SKM-1 (cell line): ENCODE measurements at regions not wholly inside any gene's neighbourhood (a gene's known extent, or its start where the extent isn't known, plus 50 kb on each side); places are given as distances from the start of the nearest gene placed in this dataset.
"Not testable (repeated sequence)": the region's sequence is repeated elsewhere in the genome, so short reads cannot be mapped to it uniquely, and the experiment has no call there.

ENCODE experiments used
- DNase-seq: peaks from one replicate; lab custom pipeline; 2025; ENCODE audit not compliant: unreplicated experiment; lab: John Stamatoyannopoulos, UW

DNA sequence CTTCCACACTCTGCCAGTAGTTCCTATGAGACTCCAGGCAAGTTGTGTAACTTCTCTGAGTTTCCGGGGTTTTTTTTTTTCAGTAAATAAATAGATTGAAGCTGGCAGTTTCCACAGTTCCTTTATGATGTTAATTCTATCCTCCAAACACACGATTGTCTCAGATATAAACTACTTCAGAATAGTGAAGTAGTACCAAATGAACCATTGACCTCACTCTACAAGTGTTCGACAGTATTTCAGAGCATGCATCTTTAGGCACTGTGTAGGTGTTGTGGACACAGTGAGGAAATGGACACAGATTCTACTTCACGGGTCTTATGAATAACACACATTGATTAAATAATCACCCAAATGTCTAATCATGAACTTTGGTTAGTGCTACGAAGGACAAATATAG is 136.1 kb upstream of the IGSF10 start:
- no peak for DNase-seq

DNA sequence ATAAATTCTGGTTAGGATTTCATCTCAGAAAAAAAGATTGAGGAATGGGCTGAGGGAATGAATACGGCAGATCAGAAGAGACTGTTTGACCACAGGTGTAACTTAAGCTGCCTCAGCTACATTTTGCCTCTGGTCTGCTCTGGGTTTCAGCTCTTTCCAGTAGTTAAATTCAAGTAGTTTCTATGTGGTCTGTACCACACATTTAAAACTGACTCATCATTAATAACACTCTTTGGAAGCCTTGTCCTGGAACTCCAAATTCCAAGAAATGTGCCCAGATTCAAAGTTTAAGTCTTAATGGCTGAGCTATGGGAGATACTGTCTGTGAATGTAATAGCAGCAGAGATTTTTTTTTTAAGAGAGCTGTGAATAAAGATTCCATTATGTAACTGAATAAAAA is 133.1 kb upstream of the IGSF10 start:
- DNase-seq, result no peak

DNA sequence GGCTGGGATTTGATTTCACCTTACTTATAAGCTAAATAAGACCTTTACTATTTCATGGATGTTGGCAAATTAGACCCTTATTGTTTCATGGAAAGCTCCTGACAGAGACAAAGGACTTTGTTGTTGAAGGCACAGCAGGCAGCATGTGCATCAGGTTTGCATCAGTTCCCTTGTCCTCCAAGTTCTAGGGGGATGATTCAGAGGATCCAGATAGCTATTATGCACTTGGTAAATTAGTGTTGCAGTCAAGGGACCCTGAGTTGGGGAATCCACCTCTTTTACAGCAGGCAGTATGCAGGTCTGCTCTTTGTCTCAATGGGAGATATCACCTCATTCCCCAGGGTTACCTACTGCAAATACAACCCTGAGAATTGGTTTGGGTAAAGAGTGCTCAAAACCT is 131.4 kb upstream of the IGSF10 start:
- DNase-seq, result no peak

DNA sequence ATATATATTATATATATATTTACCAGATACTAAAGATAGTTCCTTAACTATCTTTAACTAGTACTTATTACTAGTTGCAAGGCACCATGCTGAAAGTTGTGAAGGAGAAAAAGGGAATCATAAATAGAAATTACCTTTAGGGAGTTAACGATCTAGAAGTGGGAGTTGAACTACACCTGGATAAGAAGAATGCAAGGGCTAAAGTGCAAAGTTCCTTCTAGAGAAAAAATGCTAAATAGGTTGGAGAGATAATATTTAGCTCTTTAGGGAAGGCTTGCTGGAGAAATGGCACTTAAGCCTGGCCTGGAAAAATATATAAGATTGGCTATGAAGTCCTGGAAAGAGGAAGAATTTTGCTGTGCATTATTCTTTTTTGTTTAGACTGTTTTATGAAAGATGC is 130.6 kb upstream of the IGSF10 start:
- no peak for DNase-seq

DNA sequence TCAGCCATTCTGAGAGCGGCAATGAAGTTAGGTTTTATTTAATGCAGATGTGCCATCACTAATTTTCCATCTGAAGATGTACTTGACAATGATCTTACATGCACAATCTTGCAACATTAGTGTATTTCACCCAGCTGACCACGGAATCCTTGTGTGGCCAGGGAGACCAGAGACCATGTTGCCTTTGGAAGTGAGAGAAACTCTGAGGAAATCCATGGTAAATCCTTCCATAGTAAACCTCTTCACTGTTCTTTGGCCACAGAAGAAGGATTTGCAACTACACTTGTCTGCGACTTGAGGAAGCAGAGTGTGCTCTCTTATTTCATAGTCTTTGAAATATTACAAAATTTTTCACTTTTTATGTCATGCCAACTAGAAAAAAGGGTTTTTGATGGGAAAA is 128.4 kb upstream of the IGSF10 start:
- DNase-seq, result no peak

DNA sequence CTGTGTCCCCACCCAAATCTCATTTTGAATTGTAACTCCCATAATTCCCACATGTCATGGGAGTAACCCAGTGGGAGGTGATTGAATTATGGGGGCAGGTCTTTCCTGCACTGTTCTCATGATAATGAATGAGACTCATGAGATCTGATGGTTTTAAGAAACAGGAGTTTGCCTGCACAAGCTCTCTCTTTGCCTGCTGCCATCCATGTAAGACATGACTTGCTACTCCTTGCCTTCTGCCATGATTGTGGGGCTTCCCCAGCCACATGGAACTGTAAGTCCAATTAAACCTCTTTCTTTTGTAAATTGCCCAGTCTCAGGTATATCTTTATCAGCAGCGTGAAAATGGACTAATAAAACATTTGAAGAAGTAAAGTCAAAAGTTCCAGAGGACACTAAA is 126.8 kb upstream of the IGSF10 start:
- not testable (repeated sequence) for DNase-seq

DNA sequence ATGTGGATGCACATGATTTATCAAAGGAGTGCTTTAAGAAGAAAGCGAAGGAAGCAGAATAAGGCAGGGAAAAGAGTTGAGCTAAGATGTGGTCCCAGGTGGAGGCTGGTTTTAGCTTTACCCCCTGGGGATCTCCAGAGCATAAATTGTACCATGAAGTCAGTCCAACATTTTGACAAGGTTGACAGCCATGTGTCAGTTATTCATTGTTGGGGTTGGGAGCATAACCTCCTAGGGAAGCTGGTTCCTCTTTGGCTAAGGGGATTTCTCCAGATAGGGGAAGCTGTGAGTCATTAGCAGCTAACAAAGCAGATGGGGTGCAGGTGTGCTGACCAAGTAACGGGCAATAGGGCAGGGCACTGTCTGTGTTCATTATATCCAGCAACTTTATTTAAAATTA is 123.7 kb upstream of the IGSF10 start:
- no peak for DNase-seq

DNA sequence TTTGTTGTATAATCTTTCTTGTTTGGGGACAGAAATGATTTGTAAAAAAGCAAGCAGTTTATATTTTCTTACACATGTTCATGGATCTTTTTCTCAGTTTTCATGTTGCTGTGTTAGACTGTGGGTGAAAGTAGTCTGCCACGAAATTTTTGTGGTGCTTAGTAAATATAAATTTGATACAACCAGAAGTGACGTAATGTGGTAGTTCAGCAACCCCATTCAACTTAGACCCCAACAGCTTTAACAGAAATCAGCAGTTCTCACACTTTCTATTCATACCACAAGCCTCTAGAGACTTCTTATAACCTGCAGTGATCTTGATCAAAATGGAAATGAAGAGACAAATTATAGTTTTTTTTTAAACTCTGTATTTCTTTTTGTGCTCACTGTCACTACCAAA is 120.2 kb upstream of the IGSF10 start:
- DNase-seq, result no peak

DNA sequence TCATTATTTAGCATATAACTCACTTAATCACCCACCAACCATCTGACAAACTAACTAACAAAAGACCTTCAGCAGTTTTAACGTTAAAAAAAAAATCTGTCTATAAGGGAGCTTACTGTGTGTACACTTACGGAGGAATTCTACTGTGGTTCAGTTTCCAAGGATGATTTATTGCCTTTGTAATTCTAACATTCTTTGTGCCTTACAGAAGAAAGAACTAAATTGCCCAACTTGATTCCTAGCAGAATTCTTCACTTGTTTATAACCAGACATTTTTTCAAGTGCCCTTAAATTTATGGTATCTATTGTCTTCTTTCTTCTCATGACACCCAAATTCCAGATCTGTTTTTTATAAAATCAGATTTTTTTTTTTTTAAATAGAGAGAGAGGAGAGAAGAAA is 119.7 kb upstream of the IGSF10 start:
- no peak for DNase-seq

DNA sequence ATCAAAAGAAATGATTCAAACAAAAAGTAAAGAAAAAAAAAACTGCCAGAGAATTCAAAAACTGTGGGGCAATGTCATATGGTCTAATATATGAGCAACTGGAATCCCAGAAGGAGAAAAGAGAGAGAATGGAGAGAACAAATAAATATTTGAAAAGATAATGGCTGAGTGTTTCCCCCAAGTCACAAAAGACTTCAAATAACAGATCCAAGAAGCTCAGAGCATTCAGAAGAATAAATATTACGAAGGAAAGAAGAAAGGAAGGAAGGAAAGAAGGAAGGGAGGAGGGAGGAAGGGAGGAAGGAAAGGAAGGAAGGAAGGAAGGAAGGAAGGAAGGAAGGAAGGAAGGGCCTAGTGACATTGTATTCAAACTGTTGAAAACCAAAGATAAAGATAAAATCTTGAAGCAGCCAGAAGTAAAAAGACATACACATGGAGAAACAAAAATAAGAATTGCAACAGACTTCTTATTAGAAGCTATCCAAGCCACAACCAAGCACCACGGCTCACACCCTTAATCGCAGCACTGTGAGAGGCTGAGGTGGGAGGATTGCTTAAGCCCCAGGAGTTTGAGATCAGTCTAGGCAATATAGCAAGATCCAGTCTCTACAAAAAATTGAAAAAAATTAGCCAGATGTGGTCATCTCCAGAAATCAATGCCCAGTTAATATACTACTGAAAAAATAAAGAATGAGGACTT is 118.9 kb upstream of the IGSF10 start:
- no peak for DNase-seq

DNA sequence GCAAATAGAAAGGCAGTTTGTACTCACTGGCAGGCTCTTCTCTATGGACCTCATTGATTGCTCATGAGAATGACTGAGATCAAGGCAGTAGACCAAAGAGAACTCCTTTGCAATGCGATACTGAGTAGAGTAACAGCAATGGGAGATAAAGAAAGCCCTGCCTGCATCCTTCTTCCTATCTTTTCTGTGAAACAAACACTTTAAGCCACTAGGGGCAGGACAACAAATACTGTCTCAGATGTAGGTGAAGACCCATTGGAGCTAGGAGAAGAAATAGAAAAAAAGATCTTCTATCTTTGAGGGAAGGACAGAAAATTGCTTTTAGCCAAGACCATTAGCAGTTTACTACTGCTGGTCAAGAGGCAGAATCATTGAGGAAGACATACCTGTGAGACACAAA is 117.6 kb upstream of the IGSF10 start:
- DNase-seq, result no peak

DNA sequence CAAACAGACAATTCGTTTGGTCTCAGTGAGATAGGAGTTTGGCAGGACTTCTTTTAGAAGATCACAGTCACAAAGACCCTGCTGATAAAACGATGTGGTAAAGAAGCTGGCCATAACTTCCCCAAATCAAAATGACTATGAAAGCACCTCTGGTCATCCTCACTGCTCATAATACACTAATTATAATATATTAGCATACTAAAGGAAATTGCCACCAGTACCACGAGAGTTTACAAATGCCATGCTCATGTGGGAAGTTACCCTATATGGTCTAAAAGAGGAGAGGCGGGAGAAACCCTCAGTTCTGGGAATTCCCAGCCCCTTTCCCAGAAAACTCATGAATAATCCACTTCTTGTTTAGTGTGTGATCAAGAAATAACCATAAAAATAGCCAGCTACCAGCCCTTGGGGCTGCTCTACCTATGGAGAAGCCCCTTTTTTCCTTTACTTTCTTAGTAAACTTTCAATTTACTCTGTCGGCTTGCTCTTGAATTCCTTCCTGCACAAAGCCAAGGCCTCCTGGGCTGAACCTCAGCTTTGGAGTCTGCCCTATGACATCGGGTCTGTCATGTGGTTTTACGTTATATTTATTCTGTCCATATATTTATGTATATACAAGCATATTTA is 115.8 kb upstream of the IGSF10 start:
- DNase-seq, result no peak

DNA sequence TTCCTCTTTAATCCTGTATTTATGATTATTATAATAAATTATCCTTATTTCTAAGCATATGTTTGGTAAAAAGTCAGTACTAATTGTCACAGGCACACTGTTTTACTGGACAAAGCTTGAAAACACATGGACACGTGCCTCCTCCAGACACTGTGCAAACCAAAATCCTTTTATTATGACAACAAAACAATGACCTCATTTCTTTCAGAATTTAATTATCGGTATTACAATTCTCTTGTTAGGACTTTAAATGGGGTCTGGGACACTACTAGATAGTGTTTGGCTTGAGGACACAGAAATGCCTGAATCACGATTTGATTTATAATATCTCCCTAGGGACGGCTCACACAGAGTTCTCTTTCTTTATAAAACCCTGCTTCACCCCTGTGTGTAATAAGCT is 107.3 kb upstream of the IGSF10 start:
- DNase-seq, result no peak

DNA sequence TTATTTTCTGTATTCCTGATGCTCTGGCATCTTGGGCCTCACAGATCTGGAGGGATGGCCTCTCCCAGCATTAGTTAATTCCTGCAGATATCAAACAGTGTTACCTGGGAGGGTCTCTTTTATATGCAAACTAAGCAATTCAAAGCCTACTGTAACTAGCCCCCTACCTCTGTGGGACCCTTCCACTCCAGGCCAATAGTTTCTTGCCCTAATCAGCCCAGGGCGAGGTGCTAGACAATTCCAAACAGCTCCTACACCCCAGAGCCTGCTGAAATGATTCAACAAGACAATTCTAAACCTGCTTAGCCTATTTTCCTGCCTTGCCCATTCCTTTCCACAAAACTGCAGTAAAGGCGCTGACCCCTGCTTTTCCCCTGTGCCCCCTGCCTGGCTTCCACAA is 106.6 kb upstream of the IGSF10 start:
- DNase-seq, result no peak

DNA sequence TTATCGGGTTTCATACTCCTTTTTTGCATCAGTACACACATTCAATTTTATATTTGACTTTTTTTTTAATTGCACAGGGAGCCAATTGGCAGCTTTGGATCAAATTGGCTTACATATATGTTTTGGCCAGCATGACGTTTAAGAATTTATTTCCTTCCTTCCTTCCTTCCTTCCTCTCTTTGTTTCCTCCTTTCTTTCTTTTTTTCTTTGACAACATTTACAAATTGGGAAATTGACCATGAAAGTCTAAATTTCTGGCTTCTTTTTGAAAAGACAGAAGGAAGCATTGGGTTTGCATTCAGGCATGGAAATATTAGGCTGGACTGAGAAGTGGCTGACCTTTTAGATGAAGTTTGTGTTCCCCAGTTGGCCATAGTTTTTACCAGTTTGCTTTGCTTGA is 103.4 kb upstream of the IGSF10 start:
- no peak for DNase-seq

DNA sequence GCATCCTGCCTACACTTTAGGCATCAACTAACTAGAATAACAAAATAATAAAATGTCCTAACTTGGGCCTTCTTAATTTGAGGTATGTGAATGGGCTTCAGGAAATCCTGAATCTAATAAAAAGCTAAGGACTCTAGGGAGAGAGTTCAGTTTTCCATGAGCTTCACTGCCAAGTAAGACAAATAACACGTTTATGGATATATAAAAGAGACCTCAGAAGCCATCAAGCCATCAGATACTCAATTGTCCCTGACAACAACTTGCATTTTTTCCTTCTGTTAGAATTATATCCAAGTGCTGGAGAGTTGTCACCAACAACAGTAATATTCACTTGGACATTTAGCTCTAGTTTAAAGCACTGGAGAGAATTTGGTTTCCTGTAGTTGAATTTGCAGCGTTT is 102.4 kb upstream of the IGSF10 start:
- DNase-seq, result no peak

DNA sequence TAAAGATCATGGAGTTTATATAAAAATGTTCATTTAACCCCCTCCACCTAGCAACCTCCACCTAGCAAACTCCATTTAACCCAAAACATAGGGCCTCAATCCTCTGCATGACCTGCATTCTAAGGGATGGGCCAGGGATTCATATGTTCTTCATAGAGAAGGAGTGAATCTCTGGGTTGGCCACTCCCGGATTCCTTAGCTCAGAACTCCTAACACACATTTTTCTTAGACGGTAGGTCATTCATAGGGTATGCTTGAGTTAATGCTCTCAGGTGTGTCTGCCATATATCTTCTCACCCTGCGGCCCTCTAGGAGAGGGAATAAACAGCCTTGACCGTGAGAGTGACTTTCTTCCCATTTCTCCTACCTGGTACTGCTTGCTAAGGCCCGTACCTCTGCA is 102.0 kb upstream of the IGSF10 start:
- no peak for DNase-seq

DNA sequence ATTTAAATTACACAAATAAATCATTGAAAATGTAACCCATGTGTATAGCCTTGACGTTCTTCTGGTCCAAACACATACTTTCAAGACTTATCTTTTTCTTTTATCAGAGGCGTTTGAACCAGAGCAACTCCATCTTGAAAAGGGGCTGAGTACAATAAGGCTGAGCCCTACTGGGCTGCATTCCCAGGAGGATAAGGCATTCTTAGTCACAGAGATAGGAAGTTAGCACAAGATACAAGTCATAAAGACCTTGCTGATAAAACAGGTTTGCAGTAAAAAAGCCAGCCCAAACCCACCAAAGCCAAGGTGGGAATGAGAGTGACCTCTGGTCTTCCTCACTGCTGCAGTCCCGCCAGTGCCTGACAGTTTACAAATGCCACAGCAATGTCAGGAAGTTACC is 101.0 kb upstream of the IGSF10 start:
- no peak for DNase-seq

DNA sequence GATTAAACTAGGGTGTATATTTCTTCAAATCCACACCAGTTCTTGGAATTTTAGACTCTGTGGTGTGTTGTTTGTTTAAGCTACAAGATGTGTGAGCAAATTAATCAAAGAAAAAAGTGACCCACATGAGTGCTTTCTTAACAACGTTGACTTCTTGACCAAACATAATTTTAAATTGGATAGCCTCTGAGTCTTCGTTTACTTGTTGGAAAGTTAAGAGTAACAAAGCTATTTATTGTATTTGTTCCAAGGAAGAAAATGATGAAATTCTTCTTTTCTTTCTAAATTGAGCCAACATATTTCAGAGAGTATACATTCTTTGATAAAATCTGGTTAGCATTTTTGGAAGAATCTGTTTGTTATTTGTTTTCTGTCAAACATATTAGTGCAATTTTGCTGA is 99.9 kb upstream of the IGSF10 start:
- DNase-seq, result no peak

DNA sequence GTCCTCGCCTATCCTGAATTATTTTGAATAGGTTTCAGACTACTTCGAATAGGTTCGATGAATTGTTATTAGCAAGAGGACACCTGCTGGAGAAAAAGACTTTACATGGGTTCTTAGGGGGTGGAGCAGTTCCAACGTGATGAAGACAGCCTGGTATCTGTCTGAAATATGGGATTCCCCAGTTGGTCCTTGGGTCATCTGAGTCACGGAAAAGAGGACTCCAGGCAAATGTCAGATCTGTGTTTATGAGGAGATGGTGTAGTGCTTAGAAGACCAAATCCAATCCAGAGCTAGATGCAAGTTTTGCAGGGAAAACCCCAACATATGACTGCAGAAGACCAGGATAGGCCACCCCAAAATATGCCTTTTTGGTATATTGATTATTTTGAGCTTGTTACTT is 98.9 kb upstream of the IGSF10 start:
- DNase-seq, result no peak

DNA sequence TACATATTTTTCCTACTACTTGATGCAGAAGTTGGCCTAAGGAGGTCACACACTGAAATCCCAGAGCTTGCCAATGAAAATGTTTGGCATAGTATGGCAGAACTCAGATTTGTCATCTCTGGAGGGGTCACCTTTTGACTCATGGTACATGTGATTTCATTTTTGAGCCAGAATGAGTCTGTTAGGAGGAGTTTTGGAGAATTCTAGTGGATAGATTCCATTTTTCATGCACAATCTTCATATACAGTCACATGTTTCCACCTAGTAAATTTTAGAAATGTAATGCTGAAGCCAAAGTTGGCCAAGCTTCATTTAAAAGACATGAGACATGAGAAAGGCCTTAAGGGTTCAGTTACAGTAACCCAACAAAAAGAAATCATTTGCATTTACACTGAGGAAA is 97.8 kb upstream of the IGSF10 start:
- no peak for DNase-seq

DNA sequence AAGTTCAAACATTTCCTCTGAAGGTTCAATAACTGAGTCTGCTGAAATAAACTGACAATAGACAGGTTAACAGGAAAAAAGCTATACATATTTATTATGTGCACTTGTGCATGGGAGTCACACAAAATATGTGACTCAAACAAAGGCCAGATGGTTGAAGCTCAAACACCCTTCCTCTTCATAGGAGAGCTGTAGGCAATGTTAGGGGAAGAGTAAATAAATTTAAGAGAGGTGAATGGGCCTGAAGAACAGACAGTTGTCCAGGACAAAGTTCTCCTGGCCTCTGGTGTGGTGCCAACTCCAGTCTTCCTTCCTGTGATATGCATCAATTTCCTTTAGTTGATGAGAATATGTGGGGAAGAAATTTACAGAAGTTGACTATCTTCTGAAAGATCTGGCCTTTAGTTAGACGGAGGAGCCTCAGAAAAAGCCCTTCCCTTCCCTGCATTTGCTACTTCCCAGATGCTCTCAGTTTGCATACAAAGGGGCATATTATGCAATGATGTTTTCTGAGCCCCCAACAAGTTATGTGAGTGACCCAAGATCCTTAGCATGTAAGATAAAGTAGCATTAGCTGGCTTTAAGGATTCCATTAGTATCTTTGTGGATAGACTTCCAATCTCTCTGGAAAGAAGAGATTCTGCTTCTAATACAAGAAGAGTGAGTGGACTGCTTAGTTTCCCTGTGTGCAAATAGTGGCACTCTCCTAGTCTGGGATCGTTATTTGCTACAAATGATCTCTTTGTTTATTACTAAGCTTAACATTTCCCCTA is 96.4 kb upstream of the IGSF10 start:
- DNase-seq, result no peak
